Caco-2 (cell line): ENCODE measurements at regions not wholly inside any gene's neighbourhood (a gene's known extent, or its start where the extent isn't known, plus 50 kb on each side); places are given as distances from the start of the nearest gene placed in this dataset.

Source experiments
- BruUV-seq: library from RNA; stranded (reverse); fragments of 400-500 nt; replicated peaks from 2 replicates; lab custom pipeline; 2021; lab: Mats Ljungman, UMichigan
- CTCF ChIA-PET: fragments of 300-600 bp; sonication (Branson Sonifier 250); formaldehyde crosslinking; loops from one replicate; lab custom pipeline; 2022; ENCODE audit warnings: antibody characterized with exemption; lab: Charles Lee
- POLR2A ChIA-PET: fragments of 300-600 bp; sonication (Branson Sonifier 250); formaldehyde crosslinking; loops from one replicate; lab custom pipeline; 2022; ENCODE audit warnings: antibody characterized with exemption; lab: Charles Lee
- DNase-seq, 2 experiments: peaks; one replicate each; pipeline versions ENCODE4 v3.0.0 to v3.0.0-alpha.2; 2020 to 2022
- H3K27me3 ChIP-seq: replicated peaks from 2 replicates; pipeline ENCODE4 v1.6.0; 2011; ENCODE audit warnings: low read length; ENCODE audit not compliant: control insufficient read depth, insufficient read depth
- H3K36me3 ChIP-seq: 2 replicates; pipeline ENCODE4 v1.5.1; 2011; ENCODE audit warnings: low read length; ENCODE audit not compliant: control insufficient read depth, insufficient read depth
- H3K4me1 ChIP-seq: fragments of 250-450 bp; sonication (Bioruptor Pico); 2 replicates; pipeline ENCODE4 v1.5.1; 2020; ENCODE audit warnings: mild to moderate bottlenecking
- H3K4me3 ChIP-seq: 2 replicates; pipeline ENCODE4 v1.5.1; 2011; ENCODE audit warnings: low read depth, mild to moderate bottlenecking, control low read depth, low read length
- H3K9me3 ChIP-seq: fragments of 250-450 bp; sonication (Bioruptor Pico); 2 replicates; pipeline ENCODE4 v1.5.1; 2020; ENCODE audit warnings: mild to moderate bottlenecking, moderate library complexity
- H3K27ac Mint-ChIP-seq: one replicate; pipeline ENCODE4 v1.8.0; 2022; ENCODE audit warnings: mixed read lengths; ENCODE audit not compliant: unreplicated experiment
- H3K27me3 Mint-ChIP-seq: one replicate; pipeline ENCODE4 v1.8.0; 2022; ENCODE audit warnings: mixed read lengths; ENCODE audit not compliant: insufficient read depth, unreplicated experiment
- H3K36me3 Mint-ChIP-seq: one replicate; pipeline ENCODE4 v1.8.0; 2022; ENCODE audit warnings: mild to moderate bottlenecking, mixed read lengths; ENCODE audit not compliant: insufficient read depth, unreplicated experiment
- H3K4me1 Mint-ChIP-seq: one replicate; pipeline ENCODE4 v1.8.0; 2022; ENCODE audit warnings: low read depth, mixed read lengths; ENCODE audit not compliant: unreplicated experiment
- H3K4me3 Mint-ChIP-seq: one replicate; pipeline ENCODE4 v1.8.0; 2022; ENCODE audit warnings: mild to moderate bottlenecking, moderate library complexity, mixed read lengths; ENCODE audit not compliant: unreplicated experiment
- H3K9me3 Mint-ChIP-seq: one replicate; pipeline ENCODE4 v1.8.0; 2022; ENCODE audit warnings: mixed read lengths; ENCODE audit not compliant: unreplicated experiment
- CTCF ChIP-seq, 2 experiments: fragments of 200-600 bp in 1 of 2; IDR thresholded peaks; 1 replicate in 1 of 2; 2 replicates in 1 of 2; pipeline versions ENCODE4 v1.5.1 to v1.8.0; 2011 to 2022; ENCODE audit warnings: antibody characterized with exemption in 1 of 2, control low read depth in 1 of 2, inconsistent platforms in 1 of 2, low read depth in 1 of 2, low read length in 1 of 2, mild to moderate bottlenecking in 1 of 2, moderate library complexity in 1 of 2; ENCODE audit not compliant: insufficient read depth in 1 of 2, severe bottlenecking in 1 of 2, unreplicated experiment in 1 of 2
- intact Hi-C: fragments of 100-400 bp; cut with micrococcal nuclease; formaldehyde crosslinking; loops from one replicate; pipeline ENCODE4 v1.10.0; 2022; ENCODE audit not compliant: unreplicated experiment

GRCh38 chr11:15562230-15562629, 447.5 kb downstream of the INSC start:
- intact Hi-C loops, result no loop called here
- Mint-ChIP-seq H3K27me3 (peaks cover 21% of the 10 kb centered on the region), H3K4me3 (no peak overlapping the region), H3K9me3 (no peaks in the 10 kb centered on the region), H3K27ac (no peak overlapping the region), H3K4me1 (no peaks in the 10 kb centered on the region), H3K36me3 (no peaks in the 10 kb centered on the region)
- TF ChIP-seq CTCF (IDR thresholded peaks at IDR 0.05; ENCODE audit: insufficient read depth in 1 of 2, low read depth in 1 of 2, low read length in 1 of 2, severe bottlenecking in 1 of 2, unreplicated experiment in 1 of 2), result no peak
- no peak for DNase-seq
- H3K4me3 ChIP-seq, result no peak overlapping the region
- no peaks in the 10 kb centered on the region for H3K27me3 ChIP-seq
- no peaks in the 10 kb centered on the region for H3K9me3 ChIP-seq
- ChIA-PET CTCF (no interaction called here), POLR2A (no interaction called here)
- H3K36me3 ChIP-seq, result no peaks in the 10 kb centered on the region
- BruUV-seq, result no TSS peak
- H3K4me1 ChIP-seq, result no peaks in the 10 kb centered on the region

GRCh38 chr11:15563054-15563453, 448.3 kb downstream of the INSC start:
- no TSS peak for BruUV-seq
- Histone ChIP-seq H3K36me3 (no peaks in the 10 kb centered on the region), H3K4me1 (no peaks in the 10 kb centered on the region), H3K9me3 (no peaks in the 10 kb centered on the region), H3K4me3 (no peak overlapping the region), H3K27me3 (no peaks in the 10 kb centered on the region)
- Mint-ChIP-seq H3K9me3 (no peaks in the 10 kb centered on the region), H3K27me3 (peaks cover 22% of the 10 kb centered on the region), H3K27ac (no peak overlapping the region), H3K36me3 (no peaks in the 10 kb centered on the region), H3K4me3 (no peak overlapping the region), H3K4me1 (no peaks in the 10 kb centered on the region)
- ChIA-PET POLR2A (no interaction called here), CTCF (no interaction called here)
- intact Hi-C loops, result no loop called here
- DNase-seq, result no peak
- TF ChIP-seq CTCF (IDR thresholded peaks at IDR 0.05; ENCODE audit: insufficient read depth in 1 of 2, low read depth in 1 of 2, low read length in 1 of 2, severe bottlenecking in 1 of 2, unreplicated experiment in 1 of 2), result no peak

DNA sequence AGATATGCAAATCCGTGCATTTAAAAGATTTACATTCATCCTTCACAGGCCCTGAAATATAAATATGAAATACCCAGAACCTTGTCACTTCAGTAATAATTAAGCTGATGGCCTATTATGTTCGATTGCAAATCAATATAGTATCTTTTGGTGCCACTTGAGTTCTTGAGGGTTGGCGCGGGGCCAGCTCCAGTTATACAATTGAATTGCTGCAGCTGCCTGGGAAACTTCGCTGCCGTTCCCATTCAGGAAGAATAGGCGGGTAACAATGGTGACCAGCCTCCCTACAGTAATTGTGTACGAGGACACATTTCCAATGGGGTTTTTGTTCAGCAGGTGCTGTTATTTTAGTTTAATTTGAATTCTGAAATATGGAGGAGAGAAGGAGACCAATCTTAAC, 451.2 kb downstream of the INSC start:
- intact Hi-C loops, result no loop called here
- Histone ChIP-seq H3K36me3 (no peaks in the 10 kb centered on the region), H3K9me3 (no peaks in the 10 kb centered on the region), H3K27me3 (no peaks in the 10 kb centered on the region), H3K4me3 (no peak overlapping the region), H3K4me1 (no peaks in the 10 kb centered on the region)
- peaks cover 18% of the 10 kb centered on the region for H3K27me3 Mint-ChIP-seq
- CTCF ChIA-PET, result no interaction called here
- POLR2A ChIA-PET, result no interaction called here
- no peak overlapping the region for H3K27ac Mint-ChIP-seq
- DNase-seq, result no peak
- BruUV-seq, result no TSS peak
- no peaks in the 10 kb centered on the region for H3K9me3 Mint-ChIP-seq
- H3K4me3 Mint-ChIP-seq, result no peak overlapping the region
- H3K4me1 Mint-ChIP-seq, result no peaks in the 10 kb centered on the region
- TF ChIP-seq CTCF (IDR thresholded peaks at IDR 0.05; ENCODE audit: insufficient read depth in 1 of 2, low read depth in 1 of 2, low read length in 1 of 2, severe bottlenecking in 1 of 2, unreplicated experiment in 1 of 2), result no peak
- no peaks in the 10 kb centered on the region for H3K36me3 Mint-ChIP-seq
